Lower leg skin (tissue), 4 donors: ENCODE measurements at regions not wholly inside any gene's neighbourhood (a gene's known extent, or its start where the extent isn't known, plus 50 kb on each side); places are given as distances from the start of the nearest gene placed in this dataset.

Experiments used
- DNase-seq, 2 donors: peaks; one replicate each; pipeline ENCODE4 v3.0.0-alpha.2; 2019; ENCODE audit warnings: low spot score in 2 of 2
- H3K4me3 ChIP-seq: fragments of 200-600 bp; sonication (generic); 2 replicates; pipeline ENCODE4 v1.5.1; 2017; ENCODE audit warnings: mild to moderate bottlenecking, low read depth; ENCODE audit not compliant: poor library complexity, severe bottlenecking
- POLR2A ChIP-seq, 2 donors: fragments of 450-650 bp; IDR thresholded peaks; one replicate each; pipeline ENCODE4 v1.6.1; 2016 to 2017; ENCODE audit warnings: antibody characterized with exemption in 2 of 2, mild to moderate bottlenecking in 1 of 2, moderate library complexity in 1 of 2
- WGBS, 2 donors: methylation state at CpG; one replicate each; pipeline ENCODE4 v1.1.5; 2018; 5-methylcytosine and 5-hydroxymethylcytosine counted together
- intact Hi-C: fragments of 100-400 bp; cut with DNase I; formaldehyde crosslinking; loops from one replicate; pipeline ENCODE4 v1.15.0; 2023; ENCODE audit warnings: low total_unique reads
- TF ChIP-seq, protein P1 (sequence below), 3 donors: fragments of 450-650 bp; IDR thresholded peaks; one replicate each; pipeline ENCODE4 v1.5.1; 2016; ENCODE audit warnings: antibody characterized with exemption in 3 of 3, mild to moderate bottlenecking in 3 of 3, moderate library complexity in 2 of 3

DNA sequence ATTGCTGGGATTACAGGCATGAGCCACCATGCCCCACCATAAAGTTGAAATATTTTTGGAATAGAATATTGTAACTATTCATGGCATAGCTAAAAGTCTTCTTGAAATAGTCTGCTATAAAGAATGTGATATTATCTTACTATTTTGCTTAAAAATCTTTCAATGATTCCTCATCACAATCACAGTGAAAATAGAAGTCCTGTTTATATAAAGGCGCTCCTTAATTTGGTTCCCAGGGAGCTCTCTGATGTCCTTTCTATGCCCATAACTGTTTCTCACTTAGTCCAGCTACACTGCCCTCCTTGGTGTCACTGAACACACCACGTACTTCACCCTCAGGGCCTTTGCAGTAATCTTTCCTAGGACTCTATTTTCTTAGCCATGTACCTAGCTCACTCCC, 331.7 kb upstream of the GIMD1 start:
- TF ChIP-seq, protein P1, sequence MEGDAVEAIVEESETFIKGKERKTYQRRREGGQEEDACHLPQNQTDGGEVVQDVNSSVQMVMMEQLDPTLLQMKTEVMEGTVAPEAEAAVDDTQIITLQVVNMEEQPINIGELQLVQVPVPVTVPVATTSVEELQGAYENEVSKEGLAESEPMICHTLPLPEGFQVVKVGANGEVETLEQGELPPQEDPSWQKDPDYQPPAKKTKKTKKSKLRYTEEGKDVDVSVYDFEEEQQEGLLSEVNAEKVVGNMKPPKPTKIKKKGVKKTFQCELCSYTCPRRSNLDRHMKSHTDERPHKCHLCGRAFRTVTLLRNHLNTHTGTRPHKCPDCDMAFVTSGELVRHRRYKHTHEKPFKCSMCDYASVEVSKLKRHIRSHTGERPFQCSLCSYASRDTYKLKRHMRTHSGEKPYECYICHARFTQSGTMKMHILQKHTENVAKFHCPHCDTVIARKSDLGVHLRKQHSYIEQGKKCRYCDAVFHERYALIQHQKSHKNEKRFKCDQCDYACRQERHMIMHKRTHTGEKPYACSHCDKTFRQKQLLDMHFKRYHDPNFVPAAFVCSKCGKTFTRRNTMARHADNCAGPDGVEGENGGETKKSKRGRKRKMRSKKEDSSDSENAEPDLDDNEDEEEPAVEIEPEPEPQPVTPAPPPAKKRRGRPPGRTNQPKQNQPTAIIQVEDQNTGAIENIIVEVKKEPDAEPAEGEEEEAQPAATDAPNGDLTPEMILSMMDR (IDR thresholded peaks at IDR 0.05) = no peak
- TF ChIP-seq POLR2A (IDR thresholded peaks at IDR 0.05) = no peak
- no peak for DNase-seq
- 79 to 86% methylated on average over 2 of the region's 2 CpGs for WGBS, 2 donors
- intact Hi-C loops = no loop called here
- H3K4me3 ChIP-seq = no peak overlapping the region

DNA sequence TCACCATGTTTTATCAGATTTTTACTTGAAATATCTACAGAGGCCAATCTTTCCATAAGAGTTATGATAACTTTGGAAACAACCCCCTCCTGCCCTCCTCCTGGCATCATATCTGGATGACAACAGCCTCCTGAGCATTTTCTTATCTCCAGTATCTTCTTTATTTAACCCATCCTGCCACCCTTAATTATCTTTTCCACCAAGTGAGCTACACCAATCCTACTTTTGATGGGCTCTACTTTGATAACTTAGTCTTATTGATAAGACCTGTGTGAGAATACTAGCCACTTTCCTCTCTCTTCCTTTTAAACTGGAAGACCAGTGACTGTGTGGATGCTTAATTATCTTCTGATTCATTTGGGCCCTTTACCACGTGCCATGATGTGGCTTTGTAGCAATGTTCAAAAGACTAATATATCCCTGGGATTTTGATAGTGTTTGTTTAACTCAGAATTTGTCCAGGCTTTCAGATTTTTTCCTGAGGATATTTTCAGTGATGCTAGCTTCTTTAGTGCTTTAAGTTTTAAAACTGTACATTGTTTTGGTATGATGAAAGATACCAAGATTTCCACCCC, 330.1 kb upstream of the GIMD1 start:
- DNase-seq = no peak
- H3K4me3 ChIP-seq = no peak overlapping the region
- WGBS, 2 donors = 76 to 78% methylated on average over 1 of the region's 1 CpG
- TF ChIP-seq, protein P1 (IDR thresholded peaks at IDR 0.05) = no peak
- no peak for TF ChIP-seq POLR2A (IDR thresholded peaks at IDR 0.05)
- intact Hi-C loops = no loop called here

DNA sequence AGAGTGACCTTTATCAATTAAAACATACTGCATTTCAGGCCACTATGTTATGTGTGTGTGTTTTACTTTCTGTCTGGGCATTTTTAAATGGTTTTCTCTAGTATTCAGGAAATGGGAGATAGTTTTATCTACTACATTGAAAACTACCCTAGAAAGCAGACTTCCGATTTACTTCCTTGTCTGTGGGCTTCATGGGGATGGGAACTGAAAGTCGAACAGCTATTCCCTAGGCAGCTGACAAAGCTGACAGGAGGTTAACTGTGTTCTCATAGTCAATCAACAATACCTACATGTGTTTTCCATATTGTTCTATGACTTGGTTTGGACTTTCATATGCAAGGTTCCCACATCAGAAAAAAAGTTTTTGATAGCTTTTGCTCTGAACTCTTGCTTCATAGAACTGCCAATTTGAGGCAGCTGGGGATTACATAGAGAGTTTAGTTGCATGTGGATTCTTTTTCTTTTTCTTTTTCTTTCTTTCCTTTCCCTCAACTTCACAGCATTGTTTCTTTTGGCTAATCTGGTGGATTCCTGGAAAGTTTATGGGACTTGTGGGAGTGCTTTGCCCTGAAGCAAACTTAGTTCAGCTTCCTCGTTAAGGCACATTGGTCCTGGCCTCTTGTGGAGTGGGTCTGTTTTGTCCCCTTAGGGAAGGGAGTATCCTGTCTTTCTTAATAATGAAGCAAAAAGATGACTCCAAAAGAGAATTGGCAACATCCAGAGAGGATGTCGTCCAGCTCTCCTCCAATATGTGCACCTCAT, 327.1 kb upstream of the GIMD1 start:
- 50 to 51% methylated on average over 4 of the region's 4 CpGs for WGBS, 2 donors
- intact Hi-C loops = no loop called here
- H3K4me3 ChIP-seq = no peak overlapping the region
- TF ChIP-seq, protein P1 (IDR thresholded peaks at IDR 0.05) = no peak
- TF ChIP-seq POLR2A (IDR thresholded peaks at IDR 0.05) = no peak
- no peak for DNase-seq

DNA sequence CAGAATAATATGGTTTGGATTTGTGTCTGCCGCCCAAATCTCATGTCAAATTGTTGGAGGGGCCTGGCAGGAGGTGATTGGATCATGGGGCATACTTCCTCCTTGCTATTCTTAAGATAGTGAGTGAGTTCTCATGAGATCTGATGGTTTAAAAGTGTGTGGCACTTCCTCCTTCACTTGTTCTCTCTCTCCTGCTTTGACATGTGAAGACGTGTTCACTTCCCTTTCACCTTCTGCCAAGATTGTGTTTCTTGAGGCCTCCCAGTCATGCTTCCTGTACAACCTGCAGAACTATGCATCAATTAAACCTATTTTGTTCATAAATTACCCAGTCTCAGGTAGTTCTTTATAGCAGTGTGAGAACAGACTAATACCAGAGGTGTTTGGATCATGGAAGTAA, 325.7 kb upstream of the GIMD1 start:
- no peak overlapping the region for H3K4me3 ChIP-seq
- 52 to 55% methylated on average over 2 of the region's 2 CpGs for WGBS, 2 donors
- TF ChIP-seq, protein P1 (IDR thresholded peaks at IDR 0.05) = no peak
- no peak for TF ChIP-seq POLR2A (IDR thresholded peaks at IDR 0.05)
- intact Hi-C loops = no loop called here
- no peak for DNase-seq

DNA sequence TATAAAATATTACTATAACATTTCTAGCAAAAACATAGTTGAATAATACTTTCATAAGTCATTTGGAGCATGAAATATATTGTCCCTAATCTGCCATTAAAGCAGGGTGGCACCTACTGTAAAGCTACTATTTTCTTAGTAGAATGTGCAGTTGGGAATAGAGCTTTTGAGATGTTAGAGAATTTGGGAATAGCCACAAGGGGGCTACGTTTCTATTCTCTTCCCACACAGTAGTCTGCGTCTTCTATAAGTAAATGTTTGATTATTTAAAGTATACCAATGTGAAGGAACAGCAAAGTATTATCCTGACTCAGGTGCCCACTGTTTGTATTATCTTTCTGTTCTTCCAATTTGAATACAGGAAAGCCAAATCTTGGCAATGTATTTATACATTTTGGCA, 323.2 kb upstream of the GIMD1 start:
- WGBS, 2 donors = 25 to 30% methylated on average over 2 of the region's 2 CpGs

More for the DNA sequence above, 323.2 kb upstream of the GIMD1 start:
- no peak for DNase-seq
- no peak overlapping the region for H3K4me3 ChIP-seq
- intact Hi-C loops = no loop called here
- TF ChIP-seq, protein P1 (IDR thresholded peaks at IDR 0.05) = no peak
- TF ChIP-seq POLR2A (IDR thresholded peaks at IDR 0.05) = no peak
